ENCODE measurements at regions not wholly inside any gene's neighbourhood (a gene's known extent, or its start where the extent isn't known, plus 50 kb on each side); places are given as distances from the start of the nearest gene placed in this dataset.

- no peaks in the 10 kb centered on the region for H3K9me2 ChIP-seq (replicated peaks; ENCODE audit: insufficient read depth, low read length)
- DNase-seq, result no peak
- no peaks in the 10 kb centered on the region for H4K20me1 ChIP-seq (ENCODE audit: insufficient read depth, low read depth, low read length)
- H2AFZ ChIP-seq (ENCODE audit: low read length), result no peak overlapping the region
- no peaks in the 10 kb centered on the region for H3K4me1 ChIP-seq (ENCODE audit: low read length)
- H3K4me3 ChIP-seq (ENCODE audit: low read length), result no peak overlapping the region
- H3K36me3 ChIP-seq (ENCODE audit: insufficient read depth, low read length), result no peaks in the 10 kb centered on the region
- no peaks in the 10 kb centered on the region for H3K9me3 ChIP-seq (ENCODE audit: low read length)
- H3K9ac ChIP-seq (ENCODE audit: low read length), result no peak overlapping the region
- no peak overlapping the region for H3K27ac ChIP-seq (ENCODE audit: low read length)
- no peaks in the 10 kb centered on the region for H3K79me2 ChIP-seq (ENCODE audit: low read length)
- no peak overlapping the region for H3K4me2 ChIP-seq (ENCODE audit: low read depth, low read length, poor library complexity, severe bottlenecking)
- H3K27me3 ChIP-seq (ENCODE audit: low read length), result no peaks in the 10 kb centered on the region
These were observed 80.2 kb upstream of the ACSL4 start for GRCh38 chrX:109813236-109813635.

DNA sequence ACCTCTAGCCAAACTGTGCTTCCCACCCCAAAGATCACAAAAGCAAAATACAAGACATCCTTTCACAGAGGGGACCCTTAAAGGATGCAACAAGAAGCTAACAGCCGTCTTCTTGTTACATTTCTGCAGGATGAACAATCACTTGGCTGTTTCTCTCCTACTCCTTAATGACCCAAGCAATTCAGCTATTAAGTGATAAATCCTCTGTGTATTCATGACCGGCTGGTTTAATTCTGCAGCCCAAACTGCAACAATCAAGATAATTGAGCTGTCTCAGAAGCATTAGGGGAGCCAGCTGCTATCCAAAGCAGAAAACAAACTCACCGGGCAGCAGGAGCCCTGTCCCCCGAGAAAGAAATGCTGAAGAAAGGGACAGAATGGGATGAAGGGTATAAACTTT, 85.9 kb upstream of the ACSL4 start:
- Histone ChIP-seq H3K9ac (ENCODE audit: low read length) (no peak overlapping the region), H3K27ac (ENCODE audit: low read length) (no peak overlapping the region), H3K4me3 (ENCODE audit: low read length) (no peak overlapping the region), H3K79me2 (ENCODE audit: low read length) (no peaks in the 10 kb centered on the region), H3K9me3 (ENCODE audit: low read length) (no peaks in the 10 kb centered on the region), H3K9me2 (replicated peaks; ENCODE audit: insufficient read depth, low read length) (no peaks in the 10 kb centered on the region), H3K4me2 (ENCODE audit: low read depth, low read length, poor library complexity, severe bottlenecking) (no peak overlapping the region), H4K20me1 (ENCODE audit: insufficient read depth, low read depth, low read length) (no peaks in the 10 kb centered on the region), H3K36me3 (ENCODE audit: insufficient read depth, low read length) (no peaks in the 10 kb centered on the region), H3K27me3 (ENCODE audit: low read length) (no peaks in the 10 kb centered on the region), H3K4me1 (ENCODE audit: low read length) (no peaks in the 10 kb centered on the region), H2AFZ (ENCODE audit: low read length) (no peak overlapping the region)
- DNase-seq, result no peak

- no peak overlapping the region for H3K4me2 ChIP-seq (ENCODE audit: low read depth, low read length, poor library complexity, severe bottlenecking)
These were observed 89.8 kb upstream of the ACSL4 start for GRCh38 chrX:109822861-109823260.

DNA sequence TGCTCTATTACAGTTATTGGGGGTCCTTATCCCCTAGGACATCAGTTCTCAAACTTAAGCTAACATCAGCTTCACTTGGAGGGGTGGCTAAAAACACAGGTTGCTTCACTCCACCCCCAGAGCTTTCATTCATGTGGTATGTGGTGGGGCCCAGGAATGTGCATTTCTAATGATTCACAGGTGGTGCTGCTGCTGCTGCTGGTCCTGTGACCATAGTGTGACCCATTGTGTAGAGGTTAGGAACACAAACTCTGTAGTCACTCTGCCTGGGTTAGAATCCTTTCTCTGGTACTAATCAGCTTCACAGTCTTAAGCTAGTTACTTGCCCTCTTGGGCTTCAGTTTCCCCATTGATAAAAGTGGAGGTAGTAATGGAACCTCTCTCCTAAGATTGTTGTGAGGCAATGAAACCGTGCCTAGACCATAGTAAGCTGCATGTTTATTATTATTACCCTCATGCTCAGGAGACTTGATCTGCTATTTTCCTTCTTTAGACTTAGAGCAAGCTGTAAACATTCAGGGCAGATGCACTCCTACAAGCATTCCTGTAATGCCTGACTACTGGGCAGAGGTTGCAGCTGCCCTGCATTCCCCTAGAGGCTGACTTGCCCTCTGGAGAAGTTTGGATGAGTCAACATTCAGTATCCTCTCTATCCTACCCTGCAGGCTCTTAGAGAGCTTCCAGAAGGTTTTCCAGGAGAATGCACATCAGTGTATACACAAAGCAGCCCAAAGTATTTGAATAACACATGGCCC, 94.1 kb upstream of the ACSL4 start:
- H4K20me1 ChIP-seq (ENCODE audit: insufficient read depth, low read depth, low read length), result no peaks in the 10 kb centered on the region
- H3K4me3 ChIP-seq (ENCODE audit: low read length), result no peak overlapping the region
- DNase-seq, result no peak
- H3K27ac ChIP-seq (ENCODE audit: low read length), result no peak overlapping the region
- H3K36me3 ChIP-seq (ENCODE audit: insufficient read depth, low read length), result no peaks in the 10 kb centered on the region
- no peaks in the 10 kb centered on the region for H3K9me3 ChIP-seq (ENCODE audit: low read length)
- no peaks in the 10 kb centered on the region for H3K27me3 ChIP-seq (ENCODE audit: low read length)
- no peak overlapping the region for H2AFZ ChIP-seq (ENCODE audit: low read length)
- H3K9ac ChIP-seq (ENCODE audit: low read length), result no peak overlapping the region
- H3K79me2 ChIP-seq (ENCODE audit: low read length), result no peaks in the 10 kb centered on the region
- H3K9me2 ChIP-seq (replicated peaks; ENCODE audit: insufficient read depth, low read length), result no peaks in the 10 kb centered on the region
- H3K4me1 ChIP-seq (ENCODE audit: low read length), result peaks cover 13% of the 10 kb centered on the region
- no peak overlapping the region for H3K4me2 ChIP-seq (ENCODE audit: low read depth, low read length, poor library complexity, severe bottlenecking)

More at GRCh38 chrX:109822861-109823260, 89.8 kb upstream of the ACSL4 start:
- Histone ChIP-seq H3K36me3 (ENCODE audit: insufficient read depth, low read length) (no peaks in the 10 kb centered on the region), H3K9ac (ENCODE audit: low read length) (no peak overlapping the region), H3K4me1 (ENCODE audit: low read length) (no peaks in the 10 kb centered on the region), H3K79me2 (ENCODE audit: low read length) (no peaks in the 10 kb centered on the region), H3K27ac (ENCODE audit: low read length) (no peak overlapping the region), H3K4me3 (ENCODE audit: low read length) (no peak overlapping the region), H4K20me1 (ENCODE audit: insufficient read depth, low read depth, low read length) (no peaks in the 10 kb centered on the region), H3K9me3 (ENCODE audit: low read length) (no peaks in the 10 kb centered on the region), H2AFZ (ENCODE audit: low read length) (no peak overlapping the region), H3K9me2 (replicated peaks; ENCODE audit: insufficient read depth, low read length) (no peaks in the 10 kb centered on the region), H3K27me3 (ENCODE audit: low read length) (no peaks in the 10 kb centered on the region)
- no peak for DNase-seq

- Histone ChIP-seq H4K20me1 (ENCODE audit: insufficient read depth, low read depth, low read length) (no peaks in the 10 kb centered on the region), H3K27ac (ENCODE audit: low read length) (no peak overlapping the region), H3K9me3 (ENCODE audit: low read length) (no peaks in the 10 kb centered on the region), H3K27me3 (ENCODE audit: low read length) (no peaks in the 10 kb centered on the region), H3K4me3 (ENCODE audit: low read length) (no peak overlapping the region), H3K79me2 (ENCODE audit: low read length) (no peaks in the 10 kb centered on the region), H2AFZ (ENCODE audit: low read length) (no peak overlapping the region), H3K9ac (ENCODE audit: low read length) (no peak overlapping the region), H3K4me2 (ENCODE audit: low read depth, low read length, poor library complexity, severe bottlenecking) (no peak overlapping the region), H3K9me2 (replicated peaks; ENCODE audit: insufficient read depth, low read length) (no peaks in the 10 kb centered on the region), H3K36me3 (ENCODE audit: insufficient read depth, low read length) (no peaks in the 10 kb centered on the region), H3K4me1 (ENCODE audit: low read length) (peaks cover 18% of the 10 kb centered on the region)
- no peak for DNase-seq
These were observed 94.7 kb upstream of the ACSL4 start for GRCh38 chrX:109827772-109828171.

DNA sequence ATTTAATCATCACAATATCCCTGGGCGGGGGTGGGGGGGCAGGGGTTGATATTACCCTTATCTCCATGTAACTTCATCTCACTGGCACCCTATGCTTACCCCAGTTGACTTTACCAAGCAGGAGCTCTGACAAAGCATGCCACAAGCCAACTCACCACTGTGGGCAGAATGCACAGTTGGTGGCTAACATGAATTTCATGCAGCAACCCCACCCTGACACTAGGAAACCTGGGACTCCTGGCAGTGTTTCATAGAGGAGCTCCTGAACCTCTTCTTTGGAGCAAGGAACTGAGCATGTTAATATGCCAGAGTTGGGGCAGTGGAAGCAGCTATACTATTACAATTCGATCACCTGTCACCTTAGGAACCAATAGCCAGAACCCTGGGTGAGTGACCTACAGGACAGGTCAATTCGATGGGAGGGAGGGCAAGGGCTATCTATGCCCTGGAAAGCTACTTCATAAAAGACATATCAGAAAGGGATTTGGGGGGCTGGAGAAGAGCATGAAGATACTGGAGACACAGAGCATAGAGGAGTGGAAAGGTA, 97.2 kb upstream of the ACSL4 start:
- H3K27me3 ChIP-seq (ENCODE audit: low read length), result no peaks in the 10 kb centered on the region
- H3K9me2 ChIP-seq (replicated peaks; ENCODE audit: insufficient read depth, low read length), result no peaks in the 10 kb centered on the region
- H3K27ac ChIP-seq (ENCODE audit: low read length), result no peak overlapping the region
- DNase-seq, result no peak
- H2AFZ ChIP-seq (ENCODE audit: low read length), result no peak overlapping the region
- H3K4me2 ChIP-seq (ENCODE audit: low read depth, low read length, poor library complexity, severe bottlenecking), result no peak overlapping the region
- H3K4me1 ChIP-seq (ENCODE audit: low read length), result peaks cover 18% of the 10 kb centered on the region
- H3K9ac ChIP-seq (ENCODE audit: low read length), result no peak overlapping the region
- no peaks in the 10 kb centered on the region for H3K36me3 ChIP-seq (ENCODE audit: insufficient read depth, low read length)
- H3K79me2 ChIP-seq (ENCODE audit: low read length), result no peaks in the 10 kb centered on the region
- H3K9me3 ChIP-seq (ENCODE audit: low read length), result no peaks in the 10 kb centered on the region
- H3K4me3 ChIP-seq (ENCODE audit: low read length), result no peak overlapping the region
- no peaks in the 10 kb centered on the region for H4K20me1 ChIP-seq (ENCODE audit: insufficient read depth, low read depth, low read length)

GRCh38 chrX:109830704-109831206, 97.7 kb upstream of the ACSL4 start:
- Histone ChIP-seq H3K4me2 (ENCODE audit: low read depth, low read length, poor library complexity, severe bottlenecking) (no peak overlapping the region), H3K27me3 (ENCODE audit: low read length) (no peaks in the 10 kb centered on the region), H3K9me2 (replicated peaks; ENCODE audit: insufficient read depth, low read length) (no peaks in the 10 kb centered on the region), H3K36me3 (ENCODE audit: insufficient read depth, low read length) (no peaks in the 10 kb centered on the region), H3K9ac (ENCODE audit: low read length) (no peak overlapping the region), H2AFZ (ENCODE audit: low read length) (no peak overlapping the region), H3K4me1 (ENCODE audit: low read length) (peaks cover 18% of the 10 kb centered on the region), H3K9me3 (ENCODE audit: low read length) (no peaks in the 10 kb centered on the region), H3K79me2 (ENCODE audit: low read length) (no peaks in the 10 kb centered on the region), H4K20me1 (ENCODE audit: insufficient read depth, low read depth, low read length) (no peaks in the 10 kb centered on the region), H3K4me3 (ENCODE audit: low read length) (no peak overlapping the region), H3K27ac (ENCODE audit: low read length) (no peak overlapping the region)
- DNase-seq, result no peak

- peaks cover 18% of the 10 kb centered on the region for H3K4me1 ChIP-seq (ENCODE audit: low read length)
- no peak overlapping the region for H3K4me3 ChIP-seq (ENCODE audit: low read length)
These were observed 98.4 kb upstream of the ACSL4 start for GRCh38 chrX:109831326-109831985.

More at GRCh38 chrX:109831326-109831985, 98.4 kb upstream of the ACSL4 start:
- Histone ChIP-seq H3K9me3 (ENCODE audit: low read length) (no peaks in the 10 kb centered on the region), H3K79me2 (ENCODE audit: low read length) (no peaks in the 10 kb centered on the region), H3K4me2 (ENCODE audit: low read depth, low read length, poor library complexity, severe bottlenecking) (no peak overlapping the region), H3K9me2 (replicated peaks; ENCODE audit: insufficient read depth, low read length) (no peaks in the 10 kb centered on the region), H2AFZ (ENCODE audit: low read length) (no peak overlapping the region), H3K36me3 (ENCODE audit: insufficient read depth, low read length) (no peaks in the 10 kb centered on the region), H4K20me1 (ENCODE audit: insufficient read depth, low read depth, low read length) (no peaks in the 10 kb centered on the region), H3K27ac (ENCODE audit: low read length) (no peak overlapping the region), H3K9ac (ENCODE audit: low read length) (no peak overlapping the region), H3K27me3 (ENCODE audit: low read length) (no peaks in the 10 kb centered on the region)
- DNase-seq, result no peak
